ENCODE measurements at regions not wholly inside any gene's neighbourhood (a gene's known extent, or its start where the extent isn't known, plus 50 kb on each side); places are given as distances from the start of the nearest gene placed in this dataset.

DNA sequence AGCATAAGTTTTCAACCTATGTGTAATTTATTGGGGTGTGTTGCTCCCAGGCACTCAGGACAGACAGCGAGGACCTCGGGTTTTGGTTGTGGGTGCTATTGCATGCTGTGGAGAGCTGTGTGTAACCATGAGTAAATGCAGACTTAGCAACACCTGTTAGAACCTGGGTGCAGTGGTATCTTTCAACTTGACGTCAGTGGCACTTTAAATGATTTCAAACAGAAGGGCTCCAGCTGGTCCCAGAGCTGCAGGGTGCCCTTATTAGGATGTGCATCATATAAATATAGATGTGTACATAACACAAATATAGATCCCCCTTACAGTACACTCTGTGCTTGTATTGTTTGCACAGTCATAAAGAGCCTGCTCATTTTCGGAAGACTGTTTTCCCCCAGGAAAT lies 228.3 kb upstream of the IRS2 start:
- no peak for DNase-seq
- Histone ChIP-seq H3K9me3 (ENCODE audit: low read depth) (no peaks in the 10 kb centered on the region), H3K36me3 (ENCODE audit: low read depth) (no peaks in the 10 kb centered on the region), H3K9me2 (ENCODE audit: insufficient read depth) (no peaks in the 10 kb centered on the region), H2AFZ (no peak overlapping the region), H3K79me2 (ENCODE audit: insufficient read depth) (no peaks in the 10 kb centered on the region), H3K4me2 (ENCODE audit: unreplicated experiment) (no peak overlapping the region), H3F3A (ENCODE audit: insufficient read depth) (peaks cover 40% of the 10 kb centered on the region), H3K9ac (no peak overlapping the region), H3K27ac (no peak overlapping the region), H4K20me1 (ENCODE audit: insufficient read depth) (no peaks in the 10 kb centered on the region), H3K4me3 (no peak overlapping the region), H3K4me1 (ENCODE audit: insufficient read depth) (peaks cover 60% of the 10 kb centered on the region), H3K27me3 (replicated peaks; ENCODE audit: insufficient read depth) (no peaks in the 10 kb centered on the region)
- TF ChIP-seq EZH2 (IDR thresholded peaks at IDR 0.05; ENCODE audit: insufficient read depth, poor library complexity, severe bottlenecking) (no peak), EZH2phosphoT487 (IDR thresholded peaks at IDR 0.05; ENCODE audit: insufficient read depth, low read depth) (no peak)
- 83 to 90% methylated on average over 4 of the region's 4 CpGs for WGBS, 2 experiments (ENCODE audit: low coverage in 1 of 2, low lambda C conversion rate in 2 of 2, missing lambda C conversion rate in 2 of 2)
- in situ Hi-C loops (cut with MboI) = no loop called here

DNA sequence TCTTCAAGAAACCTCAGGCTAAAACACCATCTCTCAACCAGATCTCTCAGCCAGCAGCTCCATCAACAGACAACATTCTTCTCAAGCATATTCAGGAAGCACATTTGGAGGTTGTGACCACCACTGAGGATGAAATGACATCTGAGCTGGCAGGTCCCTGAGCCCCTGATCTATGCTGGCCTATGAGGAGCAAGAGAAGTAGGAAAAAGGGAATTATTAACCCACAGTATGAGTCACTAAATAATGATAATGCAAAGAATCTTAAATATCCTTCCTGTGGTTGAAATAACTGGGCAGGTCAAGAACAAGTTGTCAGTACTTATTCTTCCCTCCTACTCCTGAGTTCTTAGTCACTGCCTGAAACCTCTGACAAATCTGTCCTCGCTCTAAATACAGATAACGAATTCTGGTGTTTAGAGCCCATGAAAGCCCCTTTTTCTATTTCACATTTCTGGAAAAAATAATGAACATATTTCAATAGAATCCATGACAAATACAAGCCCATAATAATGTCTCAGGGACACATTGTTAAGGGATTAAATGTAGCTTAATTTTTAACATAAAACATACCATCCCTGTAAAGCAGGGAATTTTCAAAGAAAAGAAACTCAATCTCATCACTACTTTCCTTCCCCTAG lies 225.8 kb upstream of the IRS2 start:
- peak; percentile 98 for TF ChIP-seq EZH2phosphoT487 (IDR thresholded peaks at IDR 0.05; ENCODE audit: insufficient read depth, low read depth)
- TF ChIP-seq EZH2 (IDR thresholded peaks at IDR 0.05; ENCODE audit: insufficient read depth, poor library complexity, severe bottlenecking) = no peak
- peak overlapping the region; percentile 18 for H3K4me3 ChIP-seq
- 0 to 2% methylated on average over 2 of the region's 2 CpGs for WGBS, 2 experiments (ENCODE audit: low coverage in 1 of 2, low lambda C conversion rate in 2 of 2, missing lambda C conversion rate in 2 of 2)
- peaks cover 28% of the 10 kb centered on the region for H3F3A ChIP-seq (ENCODE audit: insufficient read depth)
- peak overlapping the region; percentile 65 for H3K27ac ChIP-seq
- H2AFZ ChIP-seq = no peak overlapping the region
- H3K36me3 ChIP-seq (ENCODE audit: low read depth) = no peaks in the 10 kb centered on the region
- peaks cover 51% of the 10 kb centered on the region for H3K4me1 ChIP-seq (ENCODE audit: insufficient read depth)
- no peaks in the 10 kb centered on the region for H3K9me2 ChIP-seq (ENCODE audit: insufficient read depth)
- in situ Hi-C loops (cut with MboI) = no loop called here
- H4K20me1 ChIP-seq (ENCODE audit: insufficient read depth) = no peaks in the 10 kb centered on the region
- no peaks in the 10 kb centered on the region for H3K79me2 ChIP-seq (ENCODE audit: insufficient read depth)
- peak overlapping the region; percentile 49 for H3K4me2 ChIP-seq (ENCODE audit: unreplicated experiment)
- peak; percentile 91 for DNase-seq
- peak overlapping the region; percentile 16; the same call in 1 of the 2 replicates for H3K9ac ChIP-seq
- H3K9me3 ChIP-seq (ENCODE audit: low read depth) = no peaks in the 10 kb centered on the region
- no peaks in the 10 kb centered on the region for H3K27me3 ChIP-seq (replicated peaks; ENCODE audit: insufficient read depth)

DNA sequence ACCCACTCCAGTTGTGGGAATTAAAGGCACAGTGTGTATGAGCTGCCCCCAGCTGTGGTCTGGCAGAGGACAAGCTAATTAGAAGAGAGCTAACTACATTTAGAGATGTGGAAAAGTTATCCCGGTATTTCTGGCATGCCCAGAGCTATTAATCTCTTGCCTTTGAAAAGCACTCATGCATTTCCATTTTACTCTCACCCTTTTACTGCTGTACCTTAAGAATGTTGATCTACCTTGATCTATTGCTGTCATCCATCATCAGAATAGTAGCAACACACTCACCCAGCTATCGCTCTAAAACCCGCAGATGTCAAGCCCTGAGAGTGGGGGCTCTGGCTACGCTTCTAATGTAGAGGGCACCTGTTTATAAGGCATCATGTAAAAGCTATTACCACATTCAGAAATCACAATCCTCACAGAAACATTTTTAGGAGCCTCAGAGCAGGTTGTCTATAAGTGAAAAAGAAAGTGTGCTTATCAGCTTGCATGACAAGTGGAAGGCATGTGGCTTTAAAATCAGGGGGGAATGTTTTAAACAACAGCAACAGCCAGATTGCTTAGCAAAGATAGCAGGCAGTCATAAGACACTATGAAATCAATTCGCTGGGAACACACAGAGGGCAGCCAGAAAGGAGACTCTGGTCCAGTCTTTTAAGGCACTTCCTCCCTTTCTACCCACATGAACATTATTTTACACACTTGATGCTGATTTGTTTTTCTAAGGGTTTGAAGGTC lies 224.2 kb upstream of the IRS2 start:
- Histone ChIP-seq H3K4me3 (no peak overlapping the region), H3K9me2 (ENCODE audit: insufficient read depth) (no peaks in the 10 kb centered on the region), H3K27ac (no peak overlapping the region), H3K36me3 (ENCODE audit: low read depth) (no peaks in the 10 kb centered on the region), H3K79me2 (ENCODE audit: insufficient read depth) (no peaks in the 10 kb centered on the region), H3K9ac (no peak overlapping the region), H4K20me1 (ENCODE audit: insufficient read depth) (no peaks in the 10 kb centered on the region), H3K4me2 (ENCODE audit: unreplicated experiment) (no peak overlapping the region), H2AFZ (no peak overlapping the region), H3K4me1 (ENCODE audit: insufficient read depth) (peaks cover 50% of the 10 kb centered on the region), H3K9me3 (ENCODE audit: low read depth) (no peaks in the 10 kb centered on the region), H3K27me3 (replicated peaks; ENCODE audit: insufficient read depth) (no peaks in the 10 kb centered on the region), H3F3A (ENCODE audit: insufficient read depth) (peaks cover 28% of the 10 kb centered on the region)
- no peak for DNase-seq
- in situ Hi-C loops (cut with MboI) = no loop called here
- TF ChIP-seq EZH2phosphoT487 (IDR thresholded peaks at IDR 0.05; ENCODE audit: insufficient read depth, low read depth) = no peak
- TF ChIP-seq EZH2 (IDR thresholded peaks at IDR 0.05; ENCODE audit: insufficient read depth, poor library complexity, severe bottlenecking) = no peak
- WGBS, 2 experiments (ENCODE audit: low coverage in 1 of 2, low lambda C conversion rate in 2 of 2, missing lambda C conversion rate in 2 of 2) = 82 to 86% methylated on average over 5 of the region's 5 CpGs

DNA sequence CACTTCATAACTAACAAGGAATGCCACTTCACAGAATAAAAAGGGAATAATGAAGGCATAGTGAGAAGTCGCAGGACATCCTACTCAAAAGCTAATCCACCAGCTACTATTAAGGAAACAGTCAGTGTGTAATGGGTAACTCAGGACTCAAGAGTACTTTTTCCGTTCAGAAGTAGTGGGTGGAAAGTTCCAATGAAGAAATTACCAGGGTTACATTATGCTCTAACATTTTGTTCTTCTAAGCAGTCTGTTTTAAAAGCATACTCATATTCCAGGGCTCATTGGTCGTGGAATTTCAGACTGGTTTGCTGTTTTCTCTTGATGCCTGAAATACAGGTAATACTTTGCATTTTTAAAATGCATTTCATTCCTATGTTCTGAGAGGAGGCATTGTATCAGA lies 222.4 kb upstream of the IRS2 start:
- TF ChIP-seq EZH2 (IDR thresholded peaks at IDR 0.05; ENCODE audit: insufficient read depth, poor library complexity, severe bottlenecking) (no peak), EZH2phosphoT487 (IDR thresholded peaks at IDR 0.05; ENCODE audit: insufficient read depth, low read depth) (no peak)
- 87 to 92% methylated on average over 3 of the region's 3 CpGs for WGBS, 2 experiments (ENCODE audit: low coverage in 1 of 2, low lambda C conversion rate in 2 of 2, missing lambda C conversion rate in 2 of 2)
- no peaks in the 10 kb centered on the region for H3K9me3 ChIP-seq (ENCODE audit: low read depth)
- H3K9ac ChIP-seq = no peak overlapping the region
- H3K27ac ChIP-seq = no peak overlapping the region
- H3K79me2 ChIP-seq (ENCODE audit: insufficient read depth) = no peaks in the 10 kb centered on the region
- no peak overlapping the region for H3K4me2 ChIP-seq (ENCODE audit: unreplicated experiment)
- H3K4me3 ChIP-seq = no peak overlapping the region
- H3K9me2 ChIP-seq (ENCODE audit: insufficient read depth) = no peaks in the 10 kb centered on the region
- H3K27me3 ChIP-seq (replicated peaks; ENCODE audit: insufficient read depth) = no peaks in the 10 kb centered on the region
- H3K4me1 ChIP-seq (ENCODE audit: insufficient read depth) = peaks cover 55% of the 10 kb centered on the region
- no peaks in the 10 kb centered on the region for H3K36me3 ChIP-seq (ENCODE audit: low read depth)
- peaks cover 28% of the 10 kb centered on the region for H3F3A ChIP-seq (ENCODE audit: insufficient read depth)
- H2AFZ ChIP-seq = no peak overlapping the region
- H4K20me1 ChIP-seq (ENCODE audit: insufficient read depth) = no peaks in the 10 kb centered on the region
- in situ Hi-C loops (cut with MboI) = no loop called here
- no peak for DNase-seq

All from GM23248 (cell line).